ENCODE measurements at regions not wholly inside any gene's neighbourhood (a gene's known extent, or its start where the extent isn't known, plus 50 kb on each side); places are given as distances from the start of the nearest gene placed in this dataset.

DNA sequence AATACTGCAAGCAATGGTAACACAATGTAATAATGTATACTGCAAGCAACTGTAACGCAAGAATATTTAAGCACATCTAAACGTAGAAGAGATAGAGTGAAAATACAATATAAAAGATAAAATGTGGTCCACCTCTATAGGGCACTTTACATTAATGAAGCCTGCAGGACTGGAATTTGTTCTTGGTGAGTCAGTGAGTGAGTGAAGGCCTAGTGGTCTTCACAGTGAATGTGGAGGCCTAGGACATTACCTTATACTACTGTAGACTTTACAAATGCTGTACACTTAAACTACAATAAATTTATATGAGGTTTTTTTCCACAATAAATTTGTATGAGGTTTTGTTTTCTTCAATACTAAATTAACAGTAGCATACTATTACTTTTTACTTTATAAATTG, 287.4 kb upstream of the SNX7 start:
- DNase-seq: no peak

GRCh38 chr1:98373056-98373455, 288.5 kb upstream of the SNX7 start:
- DNase-seq: no peak

GRCh38 chr1:98371764-98372163, 289.8 kb upstream of the SNX7 start:
- DNase-seq: no peak

DNA sequence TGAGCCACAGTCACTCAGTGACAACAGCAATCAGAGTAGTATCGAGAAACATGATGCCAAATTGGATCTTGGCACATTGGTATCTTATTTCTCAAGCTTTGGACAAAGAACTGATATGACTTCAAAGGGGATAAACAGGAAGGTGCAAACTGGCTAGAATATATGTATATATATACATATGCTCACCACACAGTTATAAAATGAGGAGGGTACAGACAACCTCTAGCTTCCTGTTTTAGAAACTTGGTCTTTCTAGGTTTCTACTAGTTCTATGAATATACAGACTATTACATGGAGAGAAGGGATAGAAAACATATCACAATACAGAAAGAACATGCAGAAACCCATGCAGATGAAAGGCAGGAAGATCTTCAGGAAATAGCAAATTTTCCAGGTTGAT, 292.1 kb upstream of the SNX7 start:
- no peak for DNase-seq

DNA sequence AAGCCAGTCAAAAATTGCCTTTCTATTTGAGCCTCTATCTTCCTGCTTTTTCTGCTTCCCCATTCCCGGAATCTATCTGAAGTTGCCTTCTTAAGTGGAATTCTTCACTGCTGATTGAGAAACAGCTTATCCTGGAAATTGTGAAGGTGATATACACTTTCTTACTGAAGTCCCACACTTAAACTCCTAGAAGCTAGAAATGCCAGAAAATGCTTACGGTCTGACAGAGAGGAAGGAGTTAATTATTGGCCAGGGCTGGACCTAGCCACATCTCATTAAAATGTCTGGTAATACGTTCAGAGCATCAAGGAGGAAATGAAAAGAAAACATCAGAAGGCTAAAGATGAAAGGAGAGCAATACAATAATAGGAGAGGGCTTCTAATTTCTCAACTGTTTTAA, 292.5 kb upstream of the SNX7 start:
- DNase-seq: no peak

- no peak for DNase-seq
Measured at GRCh38 chr1:98367426-98367825, 294.1 kb upstream of the SNX7 start.

DNA sequence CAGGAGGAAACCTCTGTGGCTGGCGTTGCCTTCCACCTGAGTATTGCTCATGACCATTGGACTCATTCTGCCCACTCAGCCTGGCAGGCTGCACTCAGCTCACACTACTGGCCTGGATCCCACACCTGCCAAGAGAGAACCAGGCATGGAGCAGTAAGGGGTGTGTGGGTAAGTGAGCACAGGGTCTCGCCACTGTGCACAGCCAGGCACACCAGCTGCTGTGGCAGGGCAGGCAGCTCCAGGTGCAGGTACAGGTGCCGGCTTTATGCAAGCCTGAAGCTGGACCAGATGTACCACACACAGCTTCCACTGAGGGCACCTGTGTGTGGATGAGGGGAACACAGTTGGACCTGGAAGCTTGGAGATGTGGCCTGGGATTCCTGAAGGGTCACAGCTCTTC, 295.2 kb upstream of the SNX7 start:
- no peak for DNase-seq

DNA sequence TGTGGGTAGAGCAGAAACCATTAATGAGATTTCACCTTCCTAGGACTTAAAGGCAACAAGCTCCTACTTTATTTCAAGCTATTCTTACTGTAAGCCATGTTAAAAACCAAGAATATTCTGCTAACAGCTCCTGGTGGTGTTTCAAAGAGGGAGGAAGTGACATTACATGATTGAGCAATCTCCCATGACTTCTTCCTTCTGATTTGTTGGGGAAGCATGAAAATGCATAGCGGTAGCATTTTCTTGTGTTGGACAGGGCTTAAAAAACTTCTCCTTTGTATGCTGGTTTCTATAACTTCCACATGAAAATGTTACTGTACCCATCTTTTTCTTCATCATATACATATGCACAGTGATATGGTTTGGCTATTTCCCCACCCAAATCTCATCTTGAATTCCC, 297.0 kb upstream of the SNX7 start:
- DNase-seq: no peak

DNA sequence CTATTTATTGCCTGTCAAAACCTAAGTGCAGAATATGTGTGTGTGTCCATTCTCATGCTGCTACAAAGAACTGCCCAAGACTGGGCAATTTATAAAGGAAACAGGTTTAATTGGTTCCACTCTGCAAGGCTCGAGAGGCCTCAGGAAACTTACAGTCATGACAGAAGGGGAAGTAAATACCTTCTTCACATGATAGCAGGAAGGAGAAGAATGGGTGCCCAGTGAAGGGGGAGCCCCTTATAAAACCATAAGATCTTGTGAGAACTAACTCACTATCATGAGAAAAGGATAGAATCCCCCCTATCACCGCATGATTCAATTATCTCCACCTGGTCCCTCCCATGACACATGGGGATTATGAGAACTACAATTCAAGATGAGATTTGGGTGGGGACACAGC, 300.7 kb upstream of the SNX7 start:
- DNase-seq: no peak

- no peak for DNase-seq
Measured at GRCh38 chr1:98355656-98356383, 305.7 kb upstream of the SNX7 start.

DNA sequence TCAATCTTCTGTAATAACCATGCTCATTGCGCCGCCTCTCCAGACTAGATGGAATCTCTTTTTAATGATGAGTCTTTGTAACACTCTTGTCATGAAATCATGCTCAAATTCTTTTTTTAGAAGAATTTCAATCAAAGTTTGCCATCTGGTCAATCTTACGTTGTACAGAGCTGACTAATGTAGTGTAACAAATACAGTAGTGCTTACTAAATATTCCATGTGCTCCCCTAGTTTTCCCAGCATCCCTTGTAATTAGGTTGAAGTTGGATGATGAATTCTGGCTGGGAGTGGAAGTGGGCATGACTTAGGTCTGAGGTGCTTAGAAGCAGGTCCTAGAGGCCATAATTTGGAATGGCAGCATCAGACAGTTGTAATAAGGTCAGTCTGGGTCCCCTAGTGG, 309.1 kb upstream of the SNX7 start:
- DNase-seq: no peak

DNA sequence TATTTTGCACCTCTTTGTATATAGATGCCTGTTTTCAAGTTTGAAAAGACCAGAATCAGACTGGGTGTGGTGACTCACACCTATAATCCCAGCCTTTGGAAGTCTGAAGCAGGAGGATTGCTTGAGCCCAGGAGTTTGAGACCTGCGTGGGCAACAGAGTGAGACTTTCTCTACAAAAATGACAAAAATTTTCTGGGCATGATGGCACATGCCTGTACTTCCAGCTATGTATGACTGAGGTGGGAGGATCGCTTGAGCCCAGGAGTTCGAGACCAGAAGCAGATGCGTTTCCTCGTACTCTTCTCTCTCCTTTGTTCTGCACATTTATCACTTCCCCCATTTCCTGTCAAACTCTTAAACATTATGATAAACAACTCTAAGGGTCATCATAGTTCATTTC, 310.0 kb upstream of the SNX7 start:
- DNase-seq: no peak

GRCh38 chr1:98345417-98345816, 316.1 kb upstream of the SNX7 start:
- DNase-seq: no peak

GRCh38 chr1:98344731-98345130, 316.8 kb upstream of the SNX7 start:
- no peak for DNase-seq

DNA sequence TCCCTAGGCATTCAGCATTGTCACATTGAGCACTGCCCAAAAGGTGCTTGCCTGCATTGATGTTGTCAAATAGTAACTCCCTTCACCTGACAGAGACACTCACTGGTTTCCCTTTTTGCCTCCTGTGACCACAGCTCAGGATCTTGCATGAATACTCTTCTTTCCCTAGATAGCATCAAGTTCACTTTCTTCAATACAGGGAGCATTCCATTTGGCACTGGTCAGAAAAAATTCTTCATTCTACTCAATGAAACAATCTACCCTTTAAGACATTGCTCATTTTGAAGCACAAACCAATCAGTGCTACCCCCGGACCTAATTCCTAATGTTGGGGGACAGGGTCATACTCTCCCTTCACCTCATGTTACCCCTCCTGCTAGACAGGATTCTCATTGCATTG, 319.0 kb upstream of the SNX7 start:
- no peak for DNase-seq

GRCh38 chr1:98340511-98340910, 321.0 kb upstream of the SNX7 start:
- DNase-seq: no peak

DNA sequence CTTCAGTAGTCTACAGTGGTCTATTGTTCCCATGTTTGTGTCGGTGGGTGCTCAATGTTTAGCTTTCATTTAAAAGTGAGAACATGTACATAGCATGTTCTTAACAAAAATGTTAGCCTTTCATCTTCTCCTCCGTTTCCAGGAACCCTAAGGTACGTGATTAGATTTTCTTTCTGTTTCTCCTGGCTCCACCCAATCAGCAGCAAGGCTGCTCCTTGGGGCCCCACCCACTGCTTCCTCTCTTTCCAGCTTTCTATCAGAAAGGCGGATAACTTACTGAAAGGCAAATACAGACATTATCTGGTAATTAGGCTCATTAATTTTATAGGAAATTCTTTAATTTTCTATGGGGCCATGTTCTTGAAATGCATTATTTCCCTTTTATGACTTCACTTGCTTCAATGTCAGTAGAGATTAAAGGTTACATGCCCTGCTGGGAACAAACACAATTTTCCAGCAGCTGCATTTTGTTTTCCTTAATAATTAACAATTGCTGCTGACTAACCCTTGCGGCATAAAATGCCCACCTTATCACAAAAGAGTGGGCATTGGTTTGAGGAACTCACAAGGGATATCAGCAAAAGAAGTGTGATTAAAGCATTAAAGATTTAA, 324.9 kb upstream of the SNX7 start:
- no peak for DNase-seq

DNA sequence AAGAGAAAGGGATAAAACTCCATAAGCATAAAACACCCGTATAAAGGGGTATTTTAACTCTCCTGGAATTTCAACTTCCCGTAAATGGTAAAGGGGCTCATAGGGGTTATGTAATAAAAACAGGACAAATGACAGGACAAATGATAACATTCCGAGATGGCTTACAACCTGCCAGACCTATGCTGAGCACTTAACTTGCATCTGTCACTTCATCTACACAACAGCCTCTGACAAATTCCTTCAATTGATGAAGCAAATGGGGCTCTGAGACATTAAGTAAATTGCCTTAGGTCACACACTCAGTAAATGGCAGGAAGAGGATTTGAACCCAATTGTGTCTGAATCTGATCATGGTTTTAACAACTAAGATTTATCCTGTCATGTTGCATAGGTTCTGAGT, 327.6 kb upstream of the SNX7 start:
- no peak for DNase-seq

- no peak for DNase-seq
Measured at GRCh38 chr1:98333406-98333805, 328.1 kb upstream of the SNX7 start.

GRCh38 chr1:98331718-98332311, 329.7 kb upstream of the SNX7 start:
- no peak for DNase-seq

DNA sequence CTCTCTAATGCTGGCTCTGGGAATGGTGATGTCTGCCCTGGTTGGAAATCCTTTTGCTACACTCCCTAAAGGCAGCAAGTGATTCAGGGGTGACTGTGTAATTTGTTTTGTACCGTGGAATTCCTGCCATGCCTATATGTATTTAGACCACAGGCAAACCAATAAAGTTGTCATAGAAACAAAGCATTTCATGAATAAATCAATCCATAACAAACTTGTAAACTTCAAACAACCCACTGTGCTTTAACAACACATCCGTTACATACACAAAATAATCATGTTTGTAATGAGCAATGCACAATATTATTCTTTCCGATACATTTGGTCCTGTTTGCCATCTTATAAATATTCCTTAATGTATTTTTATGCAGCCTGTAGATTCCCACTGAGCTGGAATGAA, 330.3 kb upstream of the SNX7 start:
- DNase-seq: no peak

- DNase-seq: no peak
Measured at GRCh38 chr1:98330224-98330623, 331.3 kb upstream of the SNX7 start.

GRCh38 chr1:98328855-98329254, 332.7 kb upstream of the SNX7 start:
- no peak for DNase-seq

GRCh38 chr1:98327220-98327861, 334.2 kb upstream of the SNX7 start:
- DNase-seq: no peak

All from GOT3 (cell line).